ENCODE measurements at regions not wholly inside any gene's neighbourhood (a gene's known extent, or its start where the extent isn't known, plus 50 kb on each side); places are given as distances from the start of the nearest gene placed in this dataset.
A peak's percentile ranks its signal among the peaks of the same experiment; 100 is the strongest.

- Histone ChIP-seq H3K9me3 (ENCODE audit: control insufficient read depth, insufficient read depth, low read length) (no peaks in the 10 kb centered on the region), H3K27ac (ENCODE audit: low read depth, low read length) (no peak overlapping the region), H3K4me3 (ENCODE audit: low read depth, low read length) (no peak overlapping the region), H3K4me1 (ENCODE audit: control insufficient read depth, insufficient read depth, low read length) (peaks cover 7% of the 10 kb centered on the region), H3K27me3 (ENCODE audit: control insufficient read depth, insufficient read depth, low read length) (peaks cover 3% of the 10 kb centered on the region), H3K36me3 (ENCODE audit: control insufficient read depth, insufficient read depth, low read length) (no peaks in the 10 kb centered on the region)
- no peak for DNase-seq (ENCODE audit: low read depth in 4 of 6, low spot score in 6 of 6)
- 70% methylated on average over 2 of the region's 3 CpGs for WGBS (ENCODE audit: insufficient coverage)
Observed at GRCh38 chr20:39875492-39876110, 813.4 kb downstream of the MAFB start.

GRCh38 chr20:39874049-39874893 lies 814.8 kb downstream of the MAFB start:
- Histone ChIP-seq H3K27me3 (ENCODE audit: control insufficient read depth, insufficient read depth, low read length) (peaks cover 3% of the 10 kb centered on the region), H3K27ac (ENCODE audit: low read depth, low read length) (no peak overlapping the region), H3K36me3 (ENCODE audit: control insufficient read depth, insufficient read depth, low read length) (no peaks in the 10 kb centered on the region), H3K9me3 (ENCODE audit: control insufficient read depth, insufficient read depth, low read length) (no peaks in the 10 kb centered on the region), H3K4me3 (ENCODE audit: low read depth, low read length) (no peak overlapping the region), H3K4me1 (ENCODE audit: control insufficient read depth, insufficient read depth, low read length) (peaks cover 7% of the 10 kb centered on the region)
- DNase-seq (ENCODE audit: low read depth in 4 of 6, low spot score in 6 of 6) = peak in 2 of 6 donors; percentile 14 to 51
- WGBS (ENCODE audit: insufficient coverage) = 72% methylated on average over 8 of the region's 8 CpGs

GRCh38 chr20:39873286-39873685 lies 815.8 kb downstream of the MAFB start:
- Histone ChIP-seq H3K4me1 (ENCODE audit: control insufficient read depth, insufficient read depth, low read length) (peaks cover 7% of the 10 kb centered on the region), H3K36me3 (ENCODE audit: control insufficient read depth, insufficient read depth, low read length) (no peaks in the 10 kb centered on the region), H3K27me3 (ENCODE audit: control insufficient read depth, insufficient read depth, low read length) (peaks cover 3% of the 10 kb centered on the region), H3K9me3 (ENCODE audit: control insufficient read depth, insufficient read depth, low read length) (no peaks in the 10 kb centered on the region), H3K4me3 (ENCODE audit: low read depth, low read length) (no peak overlapping the region), H3K27ac (ENCODE audit: low read depth, low read length) (no peak overlapping the region)
- no peak for DNase-seq (ENCODE audit: low read depth in 4 of 6, low spot score in 6 of 6)
- 100% methylated on average over 1 of the region's 2 CpGs for WGBS (ENCODE audit: insufficient coverage)

GRCh38 chr20:39871013-39871412 lies 818.0 kb downstream of the MAFB start:
- Histone ChIP-seq H3K9me3 (ENCODE audit: control insufficient read depth, insufficient read depth, low read length) (no peaks in the 10 kb centered on the region), H3K27ac (ENCODE audit: low read depth, low read length) (no peak overlapping the region), H3K36me3 (ENCODE audit: control insufficient read depth, insufficient read depth, low read length) (no peaks in the 10 kb centered on the region), H3K4me3 (ENCODE audit: low read depth, low read length) (no peak overlapping the region), H3K27me3 (ENCODE audit: control insufficient read depth, insufficient read depth, low read length) (no peaks in the 10 kb centered on the region), H3K4me1 (ENCODE audit: control insufficient read depth, insufficient read depth, low read length) (no peaks in the 10 kb centered on the region)
- WGBS (ENCODE audit: insufficient coverage) = no CpG with 5 or more reads among the region's 1 CpG
- DNase-seq (ENCODE audit: low read depth in 4 of 6, low spot score in 6 of 6) = peak in 4 of 6 donors; percentile 8 to 78 (median 50)

- no peaks in the 10 kb centered on the region for H3K4me1 ChIP-seq (ENCODE audit: control insufficient read depth, insufficient read depth, low read length)
- H3K27ac ChIP-seq (ENCODE audit: low read depth, low read length) = no peak overlapping the region
- H3K27me3 ChIP-seq (ENCODE audit: control insufficient read depth, insufficient read depth, low read length) = no peaks in the 10 kb centered on the region
- H3K4me3 ChIP-seq (ENCODE audit: low read depth, low read length) = no peak overlapping the region
- H3K36me3 ChIP-seq (ENCODE audit: control insufficient read depth, insufficient read depth, low read length) = no peaks in the 10 kb centered on the region
- no CpG with 5 or more reads among the region's 2 CpGs for WGBS (ENCODE audit: insufficient coverage)
- no peaks in the 10 kb centered on the region for H3K9me3 ChIP-seq (ENCODE audit: control insufficient read depth, insufficient read depth, low read length)
- no peak for DNase-seq (ENCODE audit: low read depth in 4 of 6, low spot score in 6 of 6)
Observed at GRCh38 chr20:39865446-39865845, 823.6 kb downstream of the MAFB start.

GRCh38 chr20:39862470-39862891 lies 826.6 kb downstream of the MAFB start:
- no peak overlapping the region for H3K27ac ChIP-seq (ENCODE audit: low read depth, low read length)
- no peaks in the 10 kb centered on the region for H3K36me3 ChIP-seq (ENCODE audit: control insufficient read depth, insufficient read depth, low read length)
- WGBS (ENCODE audit: insufficient coverage) = 65% methylated on average over 3 of the region's 4 CpGs
- no peaks in the 10 kb centered on the region for H3K4me1 ChIP-seq (ENCODE audit: control insufficient read depth, insufficient read depth, low read length)
- H3K9me3 ChIP-seq (ENCODE audit: control insufficient read depth, insufficient read depth, low read length) = no peaks in the 10 kb centered on the region
- no peak overlapping the region for H3K4me3 ChIP-seq (ENCODE audit: low read depth, low read length)
- no peaks in the 10 kb centered on the region for H3K27me3 ChIP-seq (ENCODE audit: control insufficient read depth, insufficient read depth, low read length)
- no peak for DNase-seq (ENCODE audit: low read depth in 4 of 6, low spot score in 6 of 6)

GRCh38 chr20:39861381-39861780 lies 827.7 kb downstream of the MAFB start:
- Histone ChIP-seq H3K4me3 (ENCODE audit: low read depth, low read length) (no peak overlapping the region), H3K27me3 (ENCODE audit: control insufficient read depth, insufficient read depth, low read length) (no peaks in the 10 kb centered on the region), H3K36me3 (ENCODE audit: control insufficient read depth, insufficient read depth, low read length) (no peaks in the 10 kb centered on the region), H3K27ac (ENCODE audit: low read depth, low read length) (no peak overlapping the region), H3K4me1 (ENCODE audit: control insufficient read depth, insufficient read depth, low read length) (no peaks in the 10 kb centered on the region), H3K9me3 (ENCODE audit: control insufficient read depth, insufficient read depth, low read length) (no peaks in the 10 kb centered on the region)
- 86% methylated on average over 1 of the region's 1 CpG for WGBS (ENCODE audit: insufficient coverage)
- DNase-seq (ENCODE audit: low read depth in 4 of 6, low spot score in 6 of 6) = no peak

- WGBS (ENCODE audit: insufficient coverage) = no CpG with 5 or more reads among the region's 1 CpG
- H3K27me3 ChIP-seq (ENCODE audit: control insufficient read depth, insufficient read depth, low read length) = peaks cover 13% of the 10 kb centered on the region
- no peaks in the 10 kb centered on the region for H3K36me3 ChIP-seq (ENCODE audit: control insufficient read depth, insufficient read depth, low read length)
- no peak overlapping the region for H3K27ac ChIP-seq (ENCODE audit: low read depth, low read length)
- H3K9me3 ChIP-seq (ENCODE audit: control insufficient read depth, insufficient read depth, low read length) = no peaks in the 10 kb centered on the region
- H3K4me1 ChIP-seq (ENCODE audit: control insufficient read depth, insufficient read depth, low read length) = peaks cover 3% of the 10 kb centered on the region
- no peak overlapping the region for H3K4me3 ChIP-seq (ENCODE audit: low read depth, low read length)
- DNase-seq (ENCODE audit: low read depth in 4 of 6, low spot score in 6 of 6) = peak in 1 of 6 donors; percentile 57
Observed at GRCh38 chr20:39857835-39858234, 831.2 kb downstream of the MAFB start.

- no peaks in the 10 kb centered on the region for H3K9me3 ChIP-seq (ENCODE audit: control insufficient read depth, insufficient read depth, low read length)
- DNase-seq (ENCODE audit: low read depth in 4 of 6, low spot score in 6 of 6) = no peak
- H3K36me3 ChIP-seq (ENCODE audit: control insufficient read depth, insufficient read depth, low read length) = no peaks in the 10 kb centered on the region
- H3K4me1 ChIP-seq (ENCODE audit: control insufficient read depth, insufficient read depth, low read length) = peaks cover 3% of the 10 kb centered on the region
- no CpG with 5 or more reads among the region's 1 CpG for WGBS (ENCODE audit: insufficient coverage)
- peaks cover 17% of the 10 kb centered on the region for H3K27me3 ChIP-seq (ENCODE audit: control insufficient read depth, insufficient read depth, low read length)
- no peak overlapping the region for H3K4me3 ChIP-seq (ENCODE audit: low read depth, low read length)
- H3K27ac ChIP-seq (ENCODE audit: low read depth, low read length) = no peak overlapping the region
Observed at GRCh38 chr20:39857187-39857586, 831.8 kb downstream of the MAFB start.

GRCh38 chr20:39855799-39856198 lies 833.2 kb downstream of the MAFB start:
- H3K27ac ChIP-seq (ENCODE audit: low read depth, low read length) = no peak overlapping the region
- H3K4me3 ChIP-seq (ENCODE audit: low read depth, low read length) = no peak overlapping the region
- H3K36me3 ChIP-seq (ENCODE audit: control insufficient read depth, insufficient read depth, low read length) = no peaks in the 10 kb centered on the region
- H3K9me3 ChIP-seq (ENCODE audit: control insufficient read depth, insufficient read depth, low read length) = no peaks in the 10 kb centered on the region
- WGBS (ENCODE audit: insufficient coverage) = 100% methylated on average over 2 of the region's 3 CpGs
- H3K27me3 ChIP-seq (ENCODE audit: control insufficient read depth, insufficient read depth, low read length) = peaks cover 25% of the 10 kb centered on the region
- DNase-seq (ENCODE audit: low read depth in 4 of 6, low spot score in 6 of 6) = no peak
- peaks cover 4% of the 10 kb centered on the region for H3K4me1 ChIP-seq (ENCODE audit: control insufficient read depth, insufficient read depth, low read length)
